Ishikawa (cell line): ENCODE measurements at regions not wholly inside any gene's neighbourhood (a gene's known extent, or its start where the extent isn't known, plus 50 kb on each side); places are given as distances from the start of the nearest gene placed in this dataset.

ENCODE experiments used
- CEBPB ChIP-seq: IDR thresholded peaks from 2 replicates; pipeline ENCODE4 v1.6.1; 2012
- CREB1 ChIP-seq: IDR thresholded peaks from 2 replicates; pipeline ENCODE4 v1.6.1; 2012; ENCODE audit warnings: low read depth
- EGR1 ChIP-seq: IDR thresholded peaks from 2 replicates; pipeline ENCODE4 v1.6.1; 2012
- EP300 ChIP-seq: IDR thresholded peaks from 2 replicates; pipeline ENCODE4 v1.6.1; 2012; ENCODE audit warnings: borderline replicate concordance
- MAX ChIP-seq: IDR thresholded peaks from 2 replicates; pipeline ENCODE4 v1.6.1; 2012
- RAD21 ChIP-seq: IDR thresholded peaks from 2 replicates; pipeline ENCODE4 v1.6.1; 2012; ENCODE audit warnings: low read depth
- TEAD4 ChIP-seq: IDR thresholded peaks from 2 replicates; pipeline ENCODE4 v1.6.1; 2012
- YY1 ChIP-seq: IDR thresholded peaks from 2 replicates; pipeline ENCODE4 v1.6.1; 2012; ENCODE audit warnings: low read depth
- TF ChIP-seq, protein P1 (sequence below): IDR thresholded peaks from 2 replicates; pipeline ENCODE4 v1.6.1; 2012

GRCh38 chr6:63425493-63425892, 105.7 kb upstream of the LGSN start:
- TF ChIP-seq EP300 (no peak), CREB1 (no peak), RAD21 (no peak), MAX (no peak), CEBPB (no peak), YY1 (no peak), EGR1 (no peak), TEAD4 (no peak)
- TF ChIP-seq, protein P1, sequence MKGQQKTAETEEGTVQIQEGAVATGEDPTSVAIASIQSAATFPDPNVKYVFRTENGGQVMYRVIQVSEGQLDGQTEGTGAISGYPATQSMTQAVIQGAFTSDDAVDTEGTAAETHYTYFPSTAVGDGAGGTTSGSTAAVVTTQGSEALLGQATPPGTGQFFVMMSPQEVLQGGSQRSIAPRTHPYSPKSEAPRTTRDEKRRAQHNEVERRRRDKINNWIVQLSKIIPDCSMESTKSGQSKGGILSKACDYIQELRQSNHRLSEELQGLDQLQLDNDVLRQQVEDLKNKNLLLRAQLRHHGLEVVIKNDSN: no peak
